IMR-90 (cell line): ENCODE measurements at regions not wholly inside any gene's neighbourhood (a gene's known extent, or its start where the extent isn't known, plus 50 kb on each side); places are given as distances from the start of the nearest gene placed in this dataset.

Experiments
- ATAC-seq: fragments of 200-7000 bp; cut with Tn5 transposase; 2 replicates; pipeline ENCODE4 v1.9.1; 2020; ENCODE audit warnings: low read depth, mild to moderate bottlenecking, moderate library complexity
- BruUV-seq: library from RNA; stranded (reverse); fragments of 400-500 nt; replicated peaks from 2 replicates; lab custom pipeline; 2021; lab: Mats Ljungman, UMichigan
- CTCF ChIA-PET: fragments of 300-600 bp; formaldehyde crosslinking; extraction: SDS; loops from one replicate; lab custom pipeline; 2021; ENCODE audit warnings: antibody characterized with exemption; lab: Yijun Ruan, JAX
- POLR2A ChIA-PET: fragments of 300-600 bp; sonication (Branson Sonifier 250); formaldehyde crosslinking; loops from one replicate; lab custom pipeline; 2022; ENCODE audit warnings: antibody characterized with exemption; ENCODE audit not compliant: unreplicated experiment; lab: Charles Lee
- DNase-seq: peaks from one replicate; pipeline ENCODE4 v3.0.0; 2013
- H2AFZ ChIP-seq: replicated peaks from 2 replicates; pipeline ENCODE3; 2013; ENCODE audit warnings: low read length, mild to moderate bottlenecking; ENCODE audit not compliant: poor library complexity
- H2AK5ac ChIP-seq: 2 replicates; pipeline ENCODE4 v1.6.1; 2013; ENCODE audit warnings: low read depth, low read length, inconsistent platforms
- H2AK9ac ChIP-seq: replicated peaks from 2 replicates; pipeline ENCODE3; 2013; ENCODE audit warnings: mild to moderate bottlenecking, low read depth, low read length, moderate library complexity; ENCODE audit not compliant: poor library complexity
- H2BK120ac ChIP-seq: 2 replicates; pipeline ENCODE4 v1.6.1; 2013; ENCODE audit warnings: low read depth, low read length, inconsistent platforms
- H2BK15ac ChIP-seq: 3 replicates; pipeline ENCODE4 v1.6.1; 2013; ENCODE audit warnings: low read depth, low read length, inconsistent platforms
- H2BK20ac ChIP-seq: 2 replicates; pipeline ENCODE4 v1.6.1; 2013; ENCODE audit warnings: low read depth, mild to moderate bottlenecking, inconsistent platforms, low read length, moderate library complexity
- H2BK5ac ChIP-seq: 2 replicates; pipeline ENCODE4 v1.6.1; 2013; ENCODE audit warnings: mild to moderate bottlenecking, low read depth, low read length, inconsistent platforms; ENCODE audit not compliant: poor library complexity, severe bottlenecking
- H3K14ac ChIP-seq: replicated peaks from 2 replicates; pipeline ENCODE4 v1.6.1; 2013; ENCODE audit warnings: low read depth, low read length, inconsistent platforms
- H3K18ac ChIP-seq: 2 replicates; pipeline ENCODE4 v1.6.1; 2013; ENCODE audit warnings: low read depth, low read length, control low read depth
- H3K23ac ChIP-seq: 2 replicates; pipeline ENCODE4 v1.6.1; 2013; ENCODE audit warnings: low read depth, low read length, inconsistent platforms
- H3K27ac ChIP-seq: 2 replicates; pipeline ENCODE4 v1.5.1; 2013; ENCODE audit warnings: mild to moderate bottlenecking, control low read depth, low read length; ENCODE audit not compliant: insufficient read depth
- H3K27me3 ChIP-seq: 2 replicates; pipeline ENCODE4 v1.6.1; 2013; ENCODE audit warnings: low read length; ENCODE audit not compliant: control insufficient read depth, insufficient read depth
- H3K36me3 ChIP-seq: 2 replicates; pipeline ENCODE4 v1.6.1; 2013; ENCODE audit warnings: low read length, mixed read lengths; ENCODE audit not compliant: control insufficient read depth, insufficient read depth
- H3K4ac ChIP-seq: 2 replicates; pipeline ENCODE4 v1.6.1; 2013; ENCODE audit warnings: low read depth, low read length, inconsistent platforms
- H3K4me1 ChIP-seq: 2 replicates; pipeline ENCODE4 v1.6.1; 2013; ENCODE audit warnings: low read length, mixed read lengths; ENCODE audit not compliant: control insufficient read depth, insufficient read depth
- H3K4me2 ChIP-seq: 2 replicates; pipeline ENCODE4 v1.6.1; 2013; ENCODE audit warnings: low read depth, mild to moderate bottlenecking, control low read depth, low read length, moderate library complexity
- H3K4me3 ChIP-seq: 2 replicates; pipeline ENCODE4 v1.5.1; 2013; ENCODE audit warnings: low read depth, mild to moderate bottlenecking, control low read depth, low read length, moderate library complexity; ENCODE audit not compliant: insufficient read depth
- H3K56ac ChIP-seq: 2 replicates; pipeline ENCODE4 v1.6.1; 2013; ENCODE audit warnings: low read length, inconsistent platforms; ENCODE audit not compliant: insufficient read depth; ENCODE audit errors: extremely low read depth
- H3K79me1 ChIP-seq, 2 experiments: 2 replicates each; pipeline ENCODE4 v1.6.1; 2013; ENCODE audit warnings: low read length in 2 of 2, inconsistent platforms in 1 of 2, low read depth in 1 of 2
- H3K9ac ChIP-seq: 2 replicates; pipeline ENCODE4 v1.6.1; 2013; ENCODE audit warnings: low read depth, low read length, control low read depth
- H3K9me1 ChIP-seq: 2 replicates; pipeline ENCODE4 v1.6.1; 2013; ENCODE audit warnings: low read length, inconsistent platforms; ENCODE audit not compliant: insufficient read depth
- H3K9me3 ChIP-seq: 2 replicates; pipeline ENCODE4 v1.6.1; 2013; ENCODE audit warnings: low read length; ENCODE audit not compliant: control insufficient read depth, insufficient read depth
- H4K20me1 ChIP-seq: 2 replicates; pipeline ENCODE4 v1.6.1; 2013; ENCODE audit warnings: low read length, inconsistent platforms; ENCODE audit not compliant: insufficient read depth
- H4K5ac ChIP-seq: 2 replicates; pipeline ENCODE4 v1.6.1; 2013; ENCODE audit warnings: mild to moderate bottlenecking, low read depth, low read length, control low read depth
- H4K8ac ChIP-seq, 2 experiments: 2 replicates each; pipeline ENCODE4 v1.6.1; 2013; ENCODE audit warnings: low read depth in 2 of 2, low read length in 2 of 2, control low read depth in 1 of 2, inconsistent platforms in 1 of 2
- H4K91ac ChIP-seq: 2 replicates; pipeline ENCODE4 v1.6.1; 2013; ENCODE audit warnings: low read depth, low read length, inconsistent platforms; ENCODE audit not compliant: insufficient read depth
- BHLHE40 ChIP-seq: fragments of 150-350 bp; IDR thresholded peaks from 2 replicates; pipeline ENCODE4 v1.6.1; 2016; ENCODE audit warnings: mild to moderate bottlenecking, low read depth, low read length
- CEBPB ChIP-seq: IDR thresholded peaks from 2 replicates; pipeline ENCODE4 v1.6.1; 2012; ENCODE audit warnings: low read depth, low read length, improper control_type of control experiment
- CHD1 ChIP-seq: IDR thresholded peaks from 2 replicates; pipeline ENCODE4 v1.6.1; 2012; ENCODE audit warnings: low read depth, low read length, improper control_type of control experiment
- CTCF ChIP-seq: conservative IDR thresholded peaks from 2 replicates; pipeline ENCODE4 v1.5.1; 2012; ENCODE audit warnings: mild to moderate bottlenecking, low read depth, low read length, improper control_type of control experiment
- ELK1 ChIP-seq: fragments of 150-350 bp; IDR thresholded peaks from 2 replicates; pipeline ENCODE4 v1.6.1; 2016; ENCODE audit warnings: low read depth, mild to moderate bottlenecking, low read length, moderate library complexity, borderline replicate concordance
- FOS ChIP-seq: fragments of 150-350 bp; IDR thresholded peaks from 2 replicates; pipeline ENCODE4 v1.6.1; 2016; ENCODE audit warnings: low read depth, low read length
- MAFK ChIP-seq: IDR thresholded peaks from 2 replicates; pipeline ENCODE4 v1.6.1; 2012; ENCODE audit warnings: low read depth, low read length, improper control_type of control experiment
- MAZ ChIP-seq: IDR thresholded peaks from 2 replicates; pipeline ENCODE4 v1.6.1; 2012; ENCODE audit warnings: low read depth, mild to moderate bottlenecking, low read length, improper control_type of control experiment, moderate library complexity, borderline replicate concordance
- MXI1 ChIP-seq: IDR thresholded peaks from 2 replicates; pipeline ENCODE4 v1.6.1; 2012; ENCODE audit warnings: low read depth, mild to moderate bottlenecking, low read length, moderate library complexity, borderline replicate concordance
- NFE2L2 ChIP-seq: fragments of 150-350 bp; IDR thresholded peaks from 2 replicates; pipeline ENCODE4 v1.6.1; 2016; ENCODE audit warnings: low read depth, mild to moderate bottlenecking, low read length
- POLR2A ChIP-seq: IDR thresholded peaks from 2 replicates; pipeline ENCODE4 v1.6.1; 2012; ENCODE audit warnings: mild to moderate bottlenecking, low read depth, low read length
- RAD21 ChIP-seq: IDR thresholded peaks from 2 replicates; pipeline ENCODE4 v1.6.1; 2012; ENCODE audit warnings: low read length, improper control_type of control experiment
- RCOR1 ChIP-seq: IDR thresholded peaks from 2 replicates; pipeline ENCODE4 v1.6.1; 2012; ENCODE audit warnings: mild to moderate bottlenecking, low read length, improper control_type of control experiment; ENCODE audit not compliant: insufficient replicate concordance
- RFX5 ChIP-seq: IDR thresholded peaks from 2 replicates; pipeline ENCODE4 v1.8.0; 2012; ENCODE audit warnings: low read depth, mild to moderate bottlenecking, low read length, moderate library complexity
- SMC3 ChIP-seq: fragments of 150-350 bp; IDR thresholded peaks from 2 replicates; pipeline ENCODE4 v1.6.1; 2016; ENCODE audit warnings: low read depth, mild to moderate bottlenecking, antibody characterized with exemption, low read length, moderate library complexity
- USF2 ChIP-seq: fragments of 150-350 bp; IDR thresholded peaks from 2 replicates; pipeline ENCODE4 v1.6.1; 2017; ENCODE audit warnings: mild to moderate bottlenecking, antibody characterized with exemption, low read length, low read depth
- WGBS, 2 experiments: methylation state at CpG; one replicate each; pipeline versions ENCODE4 v1.1.5 to v1.1.7; 2013; ENCODE audit warnings: missing lambda C conversion rate in 2 of 2; ENCODE audit not compliant: insufficient read length in 1 of 2; ENCODE audit errors: extremely low coverage in 2 of 2; 5-methylcytosine and 5-hydroxymethylcytosine counted together
- dilution Hi-C: fragments of 300-500 bp; cut with HindIII; formaldehyde crosslinking; loops from one replicate; pipeline ENCODE4 v1.14.3; 2018; ENCODE audit warnings: low sequenced_read_pairs; ENCODE audit not compliant: unreplicated experiment
- in situ Hi-C: fragments of 300-500 bp; cut with MboI; formaldehyde crosslinking; loops from 3 replicates; pipeline ENCODE4 v1.14.3; 2019; ENCODE audit warnings: low sequenced_read_pairs, inconsistent platforms, mixed read lengths
- intact Hi-C: fragments of 100-400 bp; cut with micrococcal nuclease; formaldehyde crosslinking; loops from 2 replicates; pipeline ENCODE4 v1.10.0; 2022

GRCh38 chr11:83336993-83337392 is 50.8 kb upstream of the CCDC90B start:
- no peak overlapping the region for H3K27ac ChIP-seq
- H2AFZ ChIP-seq, result no peak overlapping the region
- H3K23ac ChIP-seq, result no peak overlapping the region
- no peak for TF ChIP-seq BHLHE40
- TF ChIP-seq USF2, result no peak
- no peak for TF ChIP-seq RFX5
- TF ChIP-seq MXI1, result no peak
- no peak for TF ChIP-seq MAFK
- TF ChIP-seq FOS, result no peak
- TF ChIP-seq CTCF, result no peak
- TF ChIP-seq MAZ, result no peak
- no peak for TF ChIP-seq CEBPB
- no peak for TF ChIP-seq SMC3
- no peak for TF ChIP-seq CHD1
- TF ChIP-seq RAD21, result no peak
- no peak for TF ChIP-seq RCOR1
- no peak for TF ChIP-seq ELK1
- TF ChIP-seq POLR2A, result no peak
- TF ChIP-seq NFE2L2, result no peak
- no peak overlapping the region for H4K91ac ChIP-seq
- H3K9me3 ChIP-seq, result no peaks in the 10 kb centered on the region
- no peak overlapping the region for H2BK15ac ChIP-seq
- H3K9ac ChIP-seq, result no peak overlapping the region
- no peak overlapping the region for H3K56ac ChIP-seq
- ChIA-PET POLR2A (no interaction called here), CTCF (no interaction called here)
- no peak overlapping the region for H3K4ac ChIP-seq
- DNase-seq, result no peak
- H2AK5ac ChIP-seq, result no peak overlapping the region
- in situ Hi-C loops, result no loop called here
- no peak overlapping the region for H2BK20ac ChIP-seq
- H2AK9ac ChIP-seq, result no peak overlapping the region
- no peaks in the 10 kb centered on the region for H3K9me1 ChIP-seq
- no CpG with 5 or more reads among the region's 1 CpG for WGBS, 2 experiments
- H3K79me1 ChIP-seq, result no peaks in the 10 kb centered on the region
- dilution Hi-C loops, result no loop called here
- no peaks in the 10 kb centered on the region for H3K27me3 ChIP-seq
- no peaks in the 10 kb centered on the region for H3K4me1 ChIP-seq
- no peak overlapping the region for H3K4me2 ChIP-seq
- H2BK120ac ChIP-seq, result no peak overlapping the region
- BruUV-seq, result no TSS peak
- H3K14ac ChIP-seq, result no peak overlapping the region
- no peaks in the 10 kb centered on the region for H4K20me1 ChIP-seq
- no peak overlapping the region for H4K5ac ChIP-seq
- no peak overlapping the region for H3K4me3 ChIP-seq
- H4K8ac ChIP-seq, result no peak overlapping the region
- no peaks in the 10 kb centered on the region for H3K36me3 ChIP-seq
- H2BK5ac ChIP-seq, result no peak overlapping the region
- intact Hi-C loops, result no loop called here
- ATAC-seq, result no peak
- H3K18ac ChIP-seq, result no peak overlapping the region
